GM12878 (cell line): ENCODE measurements at regions not wholly inside any gene's neighbourhood (a gene's known extent, or its start where the extent isn't known, plus 50 kb on each side); places are given as distances from the start of the nearest gene placed in this dataset.

Experiments used
- ATAC-seq: fragments of 200-7000 bp; cut with Tn5 transposase; 3 replicates; pipeline ENCODE4 v1.9.1; 2020; ENCODE audit warnings: mild to moderate bottlenecking, moderate library complexity
- BruUV-seq: library from RNA; stranded (reverse); fragments of 400-500 nt; replicated peaks from 2 replicates; lab custom pipeline; 2021; lab: Mats Ljungman, UMichigan
- CTCF ChIA-PET: fragments of 300-600 bp; sonication (Branson Sonifier 250); formaldehyde crosslinking; extraction: SDS; loops from one replicate; lab custom pipeline; 2021; ENCODE audit warnings: inconsistent platforms; lab: Yijun Ruan, JAX
- POLR2A ChIA-PET: fragments of 350-600 bp; formaldehyde crosslinking; extraction: SDS; loops from one replicate; lab custom pipeline; 2021; ENCODE audit warnings: inconsistent platforms; lab: Charles Lee
- RAD21 ChIA-PET: fragments of 300-600 bp; sonication (Branson Sonifier 250); formaldehyde crosslinking; loops from one replicate; lab custom pipeline; 2023; ENCODE audit warnings: antibody characterized with exemption; ENCODE audit not compliant: unreplicated experiment; lab: Charles Lee
- SMC1A ChIA-PET: fragments of 300-600 bp; sonication (Branson Sonifier 250); formaldehyde crosslinking; loops from one replicate; lab custom pipeline; 2023; ENCODE audit not compliant: unreplicated experiment, uncharacterized antibody; lab: Charles Lee
- DNase-seq: peaks from one replicate; pipeline ENCODE4 v3.0.0-alpha.2; 2011; ENCODE audit warnings: low read depth, low spot score
- FAIRE-seq: peaks from 3 replicates; lab custom pipeline; 2011; peaks lifted over from hg19 to GRCh38; lab: Jason Lieb, UNC
- H2AFZ ChIP-seq: 2 replicates; pipeline ENCODE4 v1.6.0; 2011; ENCODE audit warnings: low read depth, low read length, control low read depth; ENCODE audit not compliant: control insufficient read depth
- H3K27ac ChIP-seq: 2 replicates; pipeline ENCODE4 v1.5.1; 2011; ENCODE audit warnings: control low read depth; ENCODE audit not compliant: control insufficient read depth, insufficient read depth
- H3K27me3 ChIP-seq, 2 experiments: replicated peaks in 1 of 2; 2 replicates each; pipeline versions ENCODE4 v1.6.0 to v1.6.1; 2011; ENCODE audit warnings: low read length in 1 of 2; ENCODE audit not compliant: control insufficient read depth in 2 of 2, insufficient read depth in 2 of 2
- H3K36me3 ChIP-seq, 2 experiments: 2 replicates each; pipeline ENCODE4 v1.5.1; 2011; ENCODE audit warnings: low read length in 1 of 2; ENCODE audit not compliant: control insufficient read depth in 2 of 2, insufficient read depth in 2 of 2
- H3K4me1 ChIP-seq: 2 replicates; pipeline ENCODE4 v1.6.1; 2011; ENCODE audit warnings: mild to moderate bottlenecking, low read length, moderate library complexity, mixed read lengths; ENCODE audit not compliant: control insufficient read depth, insufficient read depth
- H3K4me2 ChIP-seq: 2 replicates; pipeline ENCODE4 v1.6.0; 2011; ENCODE audit warnings: control low read depth; ENCODE audit not compliant: control insufficient read depth, insufficient read depth
- H3K4me3 ChIP-seq: fragments of 200-600 bp; sonication (generic); 2 replicates; pipeline ENCODE4 v1.5.1; 2016
- H3K79me2 ChIP-seq: 2 replicates; pipeline ENCODE4 v1.6.0; 2011; ENCODE audit warnings: low read length; ENCODE audit not compliant: control insufficient read depth, insufficient read depth
- H3K9ac ChIP-seq: 2 replicates; pipeline ENCODE4 v1.8.0; 2011; ENCODE audit warnings: low read length, control low read depth, mixed read lengths; ENCODE audit not compliant: control insufficient read depth, insufficient read depth
- H3K9me3 ChIP-seq: replicated peaks from 3 replicates; pipeline ENCODE4 v1.5.1; 2011; ENCODE audit warnings: mild to moderate bottlenecking, low read length; ENCODE audit not compliant: control insufficient read depth, insufficient read depth
- H4K20me1 ChIP-seq: 2 replicates; pipeline ENCODE4 v1.6.0; 2011; ENCODE audit not compliant: control insufficient read depth, insufficient read depth
- BACH1 ChIP-seq: fragments of 450-650 bp; IDR thresholded peaks from 2 replicates; pipeline ENCODE4 v1.6.1; 2017; ENCODE audit warnings: mild to moderate bottlenecking, borderline replicate concordance
- CBX3 ChIP-seq: fragments of 200-600 bp; sonication (generic); IDR thresholded peaks from 2 replicates; pipeline ENCODE4 v1.6.1; 2016; ENCODE audit warnings: low read depth, borderline replicate concordance
- CEBPB ChIP-seq, 2 experiments: fragments of 150-350 bp in 1 of 2; IDR thresholded peaks; 2 replicates each; pipeline ENCODE4 v1.6.1; 2012 to 2014; ENCODE audit warnings: low read depth in 2 of 2, low read length in 2 of 2, borderline replicate concordance in 1 of 2, inconsistent platforms in 1 of 2
- CHD1 ChIP-seq: IDR thresholded peaks from 2 replicates; pipeline ENCODE4 v1.6.1; 2012; ENCODE audit warnings: low read depth, low read length, improper control_type of control experiment
- GABPA ChIP-seq: IDR thresholded peaks from 2 replicates; pipeline ENCODE4 v1.6.1; 2014; ENCODE audit warnings: antibody characterized with exemption, low read depth, mild to moderate bottlenecking, inconsistent platforms
- IKZF1 ChIP-seq: fragments of 450-650 bp; conservative IDR thresholded peaks from 2 replicates; pipeline ENCODE4 v1.6.1; 2017; ENCODE audit warnings: antibody characterized with exemption, mild to moderate bottlenecking
- NRF1 ChIP-seq: conservative IDR thresholded peaks from 2 replicates; pipeline ENCODE4 v1.6.1; 2011; ENCODE audit warnings: mild to moderate bottlenecking, low read depth, low read length, improper control_type of control experiment
- PBX3 ChIP-seq: IDR thresholded peaks from 2 replicates; pipeline ENCODE4 v1.6.1; 2011; ENCODE audit warnings: mild to moderate bottlenecking, low read depth, low read length, moderate library complexity; ENCODE audit not compliant: insufficient replicate concordance
- PKNOX1 ChIP-seq: fragments of 450-650 bp; IDR thresholded peaks from 2 replicates; pipeline ENCODE4 v1.6.1; 2016; ENCODE audit warnings: mild to moderate bottlenecking
- POLR2A ChIP-seq: IDR thresholded peaks from 2 replicates; pipeline ENCODE4 v1.6.1; 2011; ENCODE audit warnings: low read depth, mild to moderate bottlenecking, low read length
- SREBF1 ChIP-seq: IDR thresholded peaks from 2 replicates; pipeline ENCODE4 v1.6.1; 2012; ENCODE audit warnings: mild to moderate bottlenecking, low read length
- WGBS: methylation state at CpG from one replicate; pipeline ENCODE4 v1.1.6; 2016; ENCODE audit warnings: low lambda C conversion rate; ENCODE audit not compliant: insufficient replicate concordance, insufficient coverage; ENCODE audit errors: missing lambda C conversion rate; 5-methylcytosine and 5-hydroxymethylcytosine counted together
- in situ Hi-C: fragments of 300-500 bp; cut with MboI; formaldehyde crosslinking; loops from 9 replicates; pipeline ENCODE4 v1.14.3; 2018; ENCODE audit warnings: mixed read lengths
- intact Hi-C: fragments of 100-400 bp; cut with micrococcal nuclease; formaldehyde crosslinking; loops from one replicate; pipeline ENCODE4 v1.14.2; 2022; ENCODE audit not compliant: unreplicated experiment
- TF ChIP-seq, protein P1 (sequence below): IDR thresholded peaks from 2 replicates; pipeline ENCODE4 v1.6.1; 2012; ENCODE audit warnings: improper control_type of control experiment, low read depth, low read length; ENCODE audit not compliant: insufficient replicate concordance
- TF ChIP-seq, protein P2 (sequence below): IDR thresholded peaks from 2 replicates; pipeline ENCODE4 v1.6.1; 2012; ENCODE audit warnings: low read length, inconsistent platforms
- TF ChIP-seq, protein P3 (sequence below): IDR thresholded peaks from 2 replicates; pipeline ENCODE4 v1.6.1; 2011; ENCODE audit warnings: low read depth, low read length, improper control_type of control experiment, borderline replicate concordance

- Histone ChIP-seq H2AFZ (no peak overlapping the region), H3K36me3 (no peaks in the 10 kb centered on the region), H3K4me2 (no peak overlapping the region), H3K4me3 (no peak overlapping the region), H3K27me3 (no peaks in the 10 kb centered on the region; a peak in 2 of 4 replicates), H3K27ac (no peak overlapping the region), H3K9ac (no peak overlapping the region), H3K79me2 (no peaks in the 10 kb centered on the region), H3K4me1 (no peaks in the 10 kb centered on the region), H4K20me1 (no peaks in the 10 kb centered on the region), H3K9me3 (no peaks in the 10 kb centered on the region)
- DNase-seq (no peak), FAIRE-seq (no peak), ATAC-seq (no peak)
- WGBS = 8% methylated on average over 7 of the region's 7 CpGs
- no TSS peak for BruUV-seq
- intact Hi-C loops = no loop called here
- ChIA-PET RAD21 (no interaction called here), SMC1A (no interaction called here), CTCF (no interaction called here), POLR2A (no interaction called here)
- in situ Hi-C loops = no loop called here
- no peak for TF ChIP-seq NRF1
- no peak for TF ChIP-seq POLR2A
- TF ChIP-seq, protein P1, sequence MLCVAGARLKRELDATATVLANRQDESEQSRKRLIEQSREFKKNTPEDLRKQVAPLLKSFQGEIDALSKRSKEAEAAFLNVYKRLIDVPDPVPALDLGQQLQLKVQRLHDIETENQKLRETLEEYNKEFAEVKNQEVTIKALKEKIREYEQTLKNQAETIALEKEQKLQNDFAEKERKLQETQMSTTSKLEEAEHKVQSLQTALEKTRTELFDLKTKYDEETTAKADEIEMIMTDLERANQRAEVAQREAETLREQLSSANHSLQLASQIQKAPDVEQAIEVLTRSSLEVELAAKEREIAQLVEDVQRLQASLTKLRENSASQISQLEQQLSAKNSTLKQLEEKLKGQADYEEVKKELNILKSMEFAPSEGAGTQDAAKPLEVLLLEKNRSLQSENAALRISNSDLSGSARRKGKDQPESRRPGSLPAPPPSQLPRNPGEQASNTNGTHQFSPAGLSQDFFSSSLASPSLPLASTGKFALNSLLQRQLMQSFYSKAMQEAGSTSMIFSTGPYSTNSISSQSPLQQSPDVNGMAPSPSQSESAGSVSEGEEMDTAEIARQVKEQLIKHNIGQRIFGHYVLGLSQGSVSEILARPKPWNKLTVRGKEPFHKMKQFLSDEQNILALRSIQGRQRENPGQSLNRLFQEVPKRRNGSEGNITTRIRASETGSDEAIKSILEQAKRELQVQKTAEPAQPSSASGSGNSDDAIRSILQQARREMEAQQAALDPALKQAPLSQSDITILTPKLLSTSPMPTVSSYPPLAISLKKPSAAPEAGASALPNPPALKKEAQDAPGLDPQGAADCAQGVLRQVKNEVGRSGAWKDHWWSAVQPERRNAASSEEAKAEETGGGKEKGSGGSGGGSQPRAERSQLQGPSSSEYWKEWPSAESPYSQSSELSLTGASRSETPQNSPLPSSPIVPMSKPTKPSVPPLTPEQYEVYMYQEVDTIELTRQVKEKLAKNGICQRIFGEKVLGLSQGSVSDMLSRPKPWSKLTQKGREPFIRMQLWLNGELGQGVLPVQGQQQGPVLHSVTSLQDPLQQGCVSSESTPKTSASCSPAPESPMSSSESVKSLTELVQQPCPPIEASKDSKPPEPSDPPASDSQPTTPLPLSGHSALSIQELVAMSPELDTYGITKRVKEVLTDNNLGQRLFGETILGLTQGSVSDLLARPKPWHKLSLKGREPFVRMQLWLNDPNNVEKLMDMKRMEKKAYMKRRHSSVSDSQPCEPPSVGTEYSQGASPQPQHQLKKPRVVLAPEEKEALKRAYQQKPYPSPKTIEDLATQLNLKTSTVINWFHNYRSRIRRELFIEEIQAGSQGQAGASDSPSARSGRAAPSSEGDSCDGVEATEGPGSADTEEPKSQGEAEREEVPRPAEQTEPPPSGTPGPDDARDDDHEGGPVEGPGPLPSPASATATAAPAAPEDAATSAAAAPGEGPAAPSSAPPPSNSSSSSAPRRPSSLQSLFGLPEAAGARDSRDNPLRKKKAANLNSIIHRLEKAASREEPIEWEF = no peak
- TF ChIP-seq CBX3 = no peak
- TF ChIP-seq, protein P2, sequence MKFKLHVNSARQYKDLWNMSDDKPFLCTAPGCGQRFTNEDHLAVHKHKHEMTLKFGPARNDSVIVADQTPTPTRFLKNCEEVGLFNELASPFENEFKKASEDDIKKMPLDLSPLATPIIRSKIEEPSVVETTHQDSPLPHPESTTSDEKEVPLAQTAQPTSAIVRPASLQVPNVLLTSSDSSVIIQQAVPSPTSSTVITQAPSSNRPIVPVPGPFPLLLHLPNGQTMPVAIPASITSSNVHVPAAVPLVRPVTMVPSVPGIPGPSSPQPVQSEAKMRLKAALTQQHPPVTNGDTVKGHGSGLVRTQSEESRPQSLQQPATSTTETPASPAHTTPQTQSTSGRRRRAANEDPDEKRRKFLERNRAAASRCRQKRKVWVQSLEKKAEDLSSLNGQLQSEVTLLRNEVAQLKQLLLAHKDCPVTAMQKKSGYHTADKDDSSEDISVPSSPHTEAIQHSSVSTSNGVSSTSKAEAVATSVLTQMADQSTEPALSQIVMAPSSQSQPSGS = no peak
- TF ChIP-seq PBX3 = no peak
- TF ChIP-seq PKNOX1 = no peak
- TF ChIP-seq, protein P3, sequence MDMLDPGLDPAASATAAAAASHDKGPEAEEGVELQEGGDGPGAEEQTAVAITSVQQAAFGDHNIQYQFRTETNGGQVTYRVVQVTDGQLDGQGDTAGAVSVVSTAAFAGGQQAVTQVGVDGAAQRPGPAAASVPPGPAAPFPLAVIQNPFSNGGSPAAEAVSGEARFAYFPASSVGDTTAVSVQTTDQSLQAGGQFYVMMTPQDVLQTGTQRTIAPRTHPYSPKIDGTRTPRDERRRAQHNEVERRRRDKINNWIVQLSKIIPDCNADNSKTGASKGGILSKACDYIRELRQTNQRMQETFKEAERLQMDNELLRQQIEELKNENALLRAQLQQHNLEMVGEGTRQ = no peak
- no peak for TF ChIP-seq CHD1
- no peak for TF ChIP-seq CEBPB (IDR thresholded peaks at IDR 0.05; ENCODE audit: borderline replicate concordance in 1 of 2, low read depth in 2 of 2, low read length in 2 of 2)
- TF ChIP-seq SREBF1 = no peak
- no peak for TF ChIP-seq BACH1
- no peak for TF ChIP-seq GABPA
- TF ChIP-seq IKZF1 = no peak
Observed at GRCh38 chr3:176690083-176690869, 507.0 kb downstream of the TBL1XR1 start.
